ENCODE measurements at regions not wholly inside any gene's neighbourhood (a gene's known extent, or its start where the extent isn't known, plus 50 kb on each side); places are given as distances from the start of the nearest gene placed in this dataset. TPM values are rescaled to one million over a fixed set of nuclear protein-coding genes. Genes with fewer than 3 reads are reported as not detected.
"Not testable (repeated sequence)": the region's sequence is repeated elsewhere in the genome, so short reads cannot be mapped to it uniquely, and the experiment has no call there.

- H3K9ac ChIP-seq (ENCODE audit: low read length), result peak overlapping the region; percentile 8; the same call in 1 of the 2 replicates
- no peaks in the 10 kb centered on the region for H3K27me3 ChIP-seq (ENCODE audit: low read length)
- no peaks in the 10 kb centered on the region for H3K36me3 ChIP-seq (ENCODE audit: insufficient read depth, low read length)
- no peaks in the 10 kb centered on the region for H3K9me3 ChIP-seq (ENCODE audit: low read length)
- peak overlapping the region; percentile 34 for H3K4me2 ChIP-seq (ENCODE audit: low read depth, low read length, poor library complexity, severe bottlenecking)
- H3K4me3 ChIP-seq (ENCODE audit: low read length), result no peak overlapping the region
- no peaks in the 10 kb centered on the region for H3K79me2 ChIP-seq (ENCODE audit: low read length)
- DNase-seq, result peak; percentile 43
- no peaks in the 10 kb centered on the region for H4K20me1 ChIP-seq (ENCODE audit: insufficient read depth, low read depth, low read length)
- peaks cover 31% of the 10 kb centered on the region for H3K4me1 ChIP-seq (ENCODE audit: low read length)
- H2AFZ ChIP-seq (ENCODE audit: low read length), result peak overlapping the region; percentile 33
- H3K27ac ChIP-seq (ENCODE audit: low read length), result peak overlapping the region; percentile 60
- H3K9me2 ChIP-seq (replicated peaks; ENCODE audit: insufficient read depth, low read length), result no peaks in the 10 kb centered on the region
Measured at GRCh38 chr6:87755708-87756671, 54.0 kb upstream of the AKIRIN2 start.

GRCh38 chr6:87754828-87755227 is 52.8 kb upstream of the AKIRIN2 start:
- Histone ChIP-seq H3K4me1 (ENCODE audit: low read length) (peaks cover 31% of the 10 kb centered on the region), H2AFZ (ENCODE audit: low read length) (peak overlapping the region; percentile 54; the same call in 1 of the 2 replicates), H4K20me1 (ENCODE audit: insufficient read depth, low read depth, low read length) (no peaks in the 10 kb centered on the region), H3K9me3 (ENCODE audit: low read length) (no peaks in the 10 kb centered on the region), H3K9me2 (replicated peaks; ENCODE audit: insufficient read depth, low read length) (no peaks in the 10 kb centered on the region), H3K79me2 (ENCODE audit: low read length) (no peaks in the 10 kb centered on the region), H3K27ac (ENCODE audit: low read length) (no peak overlapping the region), H3K4me3 (ENCODE audit: low read length) (no peak overlapping the region), H3K9ac (ENCODE audit: low read length) (no peak overlapping the region), H3K27me3 (ENCODE audit: low read length) (no peaks in the 10 kb centered on the region), H3K4me2 (ENCODE audit: low read depth, low read length, poor library complexity, severe bottlenecking) (peak overlapping the region; percentile 34), H3K36me3 (ENCODE audit: insufficient read depth, low read length) (no peaks in the 10 kb centered on the region)
- peak; percentile 81 for DNase-seq

- H3K27me3 ChIP-seq (ENCODE audit: low read length), result no peaks in the 10 kb centered on the region
- DNase-seq, result no peak
- H4K20me1 ChIP-seq (ENCODE audit: insufficient read depth, low read depth, low read length), result no peaks in the 10 kb centered on the region
- peaks cover 31% of the 10 kb centered on the region for H3K4me1 ChIP-seq (ENCODE audit: low read length)
- H2AFZ ChIP-seq (ENCODE audit: low read length), result no peak overlapping the region
- H3K9me3 ChIP-seq (ENCODE audit: low read length), result no peaks in the 10 kb centered on the region
- H3K4me3 ChIP-seq (ENCODE audit: low read length), result no peak overlapping the region
- no peak overlapping the region for H3K4me2 ChIP-seq (ENCODE audit: low read depth, low read length, poor library complexity, severe bottlenecking)
- no peaks in the 10 kb centered on the region for H3K79me2 ChIP-seq (ENCODE audit: low read length)
- no peak overlapping the region for H3K27ac ChIP-seq (ENCODE audit: low read length)
- H3K9ac ChIP-seq (ENCODE audit: low read length), result no peak overlapping the region
- no peaks in the 10 kb centered on the region for H3K9me2 ChIP-seq (replicated peaks; ENCODE audit: insufficient read depth, low read length)
- no peaks in the 10 kb centered on the region for H3K36me3 ChIP-seq (ENCODE audit: insufficient read depth, low read length)
Measured at GRCh38 chr6:87753131-87753685, 51.2 kb upstream of the AKIRIN2 start.

- H3K9ac ChIP-seq (ENCODE audit: low read length); H3K9me2 ChIP-seq (replicated peaks; ENCODE audit: insufficient read depth, low read length); H3K79me2 ChIP-seq (ENCODE audit: low read length): not testable (repeated sequence)
Measured at GRCh38 chr6:87752503-87752902, 50.5 kb upstream of the AKIRIN2 start.

More at GRCh38 chr6:87752503-87752902, 50.5 kb upstream of the AKIRIN2 start:
- not testable (repeated sequence) for H2AFZ ChIP-seq (ENCODE audit: low read length); H3K27ac ChIP-seq (ENCODE audit: low read length); H3K9me3 ChIP-seq (ENCODE audit: low read length); H3K4me2 ChIP-seq (ENCODE audit: low read depth, low read length, poor library complexity, severe bottlenecking); H4K20me1 ChIP-seq (ENCODE audit: insufficient read depth, low read depth, low read length); DNase-seq; H3K27me3 ChIP-seq (ENCODE audit: low read length); H3K4me3 ChIP-seq (ENCODE audit: low read length); H3K36me3 ChIP-seq (ENCODE audit: insufficient read depth, low read length)
- peaks cover 30% of the 10 kb centered on the region for H3K4me1 ChIP-seq (ENCODE audit: low read length)

Small RNAs in the stretch of these regions (small RNA-seq; reads per million reads assigned to genes)
- gene RF00019, result not detected
- not detected for gene RN7SL183P
